ENCODE measurements at regions not wholly inside any gene's neighbourhood (a gene's known extent, or its start where the extent isn't known, plus 50 kb on each side); places are given as distances from the start of the nearest gene placed in this dataset.

GRCh38 chr5:167893271-167893670, 398.2 kb upstream of the WWC1 start:
- TF ChIP-seq, protein P1, sequence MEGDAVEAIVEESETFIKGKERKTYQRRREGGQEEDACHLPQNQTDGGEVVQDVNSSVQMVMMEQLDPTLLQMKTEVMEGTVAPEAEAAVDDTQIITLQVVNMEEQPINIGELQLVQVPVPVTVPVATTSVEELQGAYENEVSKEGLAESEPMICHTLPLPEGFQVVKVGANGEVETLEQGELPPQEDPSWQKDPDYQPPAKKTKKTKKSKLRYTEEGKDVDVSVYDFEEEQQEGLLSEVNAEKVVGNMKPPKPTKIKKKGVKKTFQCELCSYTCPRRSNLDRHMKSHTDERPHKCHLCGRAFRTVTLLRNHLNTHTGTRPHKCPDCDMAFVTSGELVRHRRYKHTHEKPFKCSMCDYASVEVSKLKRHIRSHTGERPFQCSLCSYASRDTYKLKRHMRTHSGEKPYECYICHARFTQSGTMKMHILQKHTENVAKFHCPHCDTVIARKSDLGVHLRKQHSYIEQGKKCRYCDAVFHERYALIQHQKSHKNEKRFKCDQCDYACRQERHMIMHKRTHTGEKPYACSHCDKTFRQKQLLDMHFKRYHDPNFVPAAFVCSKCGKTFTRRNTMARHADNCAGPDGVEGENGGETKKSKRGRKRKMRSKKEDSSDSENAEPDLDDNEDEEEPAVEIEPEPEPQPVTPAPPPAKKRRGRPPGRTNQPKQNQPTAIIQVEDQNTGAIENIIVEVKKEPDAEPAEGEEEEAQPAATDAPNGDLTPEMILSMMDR (IDR thresholded peaks at IDR 0.05), result no peak
- TF ChIP-seq POLR2A (IDR thresholded peaks at IDR 0.05), result no peak
